IPS-NIHi7 (cell line): ENCODE measurements at regions not wholly inside any gene's neighbourhood (a gene's known extent, or its start where the extent isn't known, plus 50 kb on each side); places are given as distances from the start of the nearest gene placed in this dataset.

Experiments
- DNase-seq: peaks from one replicate; pipeline ENCODE4 v3.0.0; 2012; ENCODE audit warnings: mixed read lengths; ENCODE audit errors: extremely low spot score

GRCh38 chr4:182971702-182972101, 54.5 kb upstream of the DCTD start:
- no peak for DNase-seq

GRCh38 chr4:182969651-182970279, 52.6 kb upstream of the DCTD start:
- DNase-seq = no peak

- DNase-seq = no peak
These were observed 51.9 kb upstream of the DCTD start for GRCh38 chr4:182968917-182969650.

- DNase-seq = no peak
These were observed 50.2 kb upstream of the DCTD start for GRCh38 chr4:182967403-182967802.
